ENCODE measurements at regions not wholly inside any gene's neighbourhood (a gene's known extent, or its start where the extent isn't known, plus 50 kb on each side); places are given as distances from the start of the nearest gene placed in this dataset.

GRCh38 chr15:93543093-93543492, 454.1 kb upstream of the RGMA start:
- Histone ChIP-seq H3K4me1 (ENCODE audit: control insufficient read depth, insufficient read depth, low read length) (no peaks in the 10 kb centered on the region), H3K4me2 (ENCODE audit: low read length) (no peak overlapping the region), H3K9me3 (replicated peaks; ENCODE audit: low read length) (no peaks in the 10 kb centered on the region), H3K9ac (ENCODE audit: low read depth, low read length) (no peak overlapping the region), H3K36me3 (ENCODE audit: insufficient read depth, low read length) (no peaks in the 10 kb centered on the region), H3K27me3 (ENCODE audit: control insufficient read depth, insufficient read depth, low read length) (no peaks in the 10 kb centered on the region), H3K4me3 (ENCODE audit: low read length) (no peak overlapping the region)

- Histone ChIP-seq H3K27me3 (ENCODE audit: control insufficient read depth, insufficient read depth, low read length) (peaks cover 10% of the 10 kb centered on the region), H3K4me3 (ENCODE audit: low read length) (no peak overlapping the region), H3K36me3 (ENCODE audit: insufficient read depth, low read length) (no peaks in the 10 kb centered on the region), H3K9ac (ENCODE audit: low read depth, low read length) (no peak overlapping the region), H3K4me1 (ENCODE audit: control insufficient read depth, insufficient read depth, low read length) (no peaks in the 10 kb centered on the region), H3K4me2 (ENCODE audit: low read length) (no peak overlapping the region), H3K9me3 (replicated peaks; ENCODE audit: low read length) (no peaks in the 10 kb centered on the region)
Measured at GRCh38 chr15:93527374-93528050, 438.5 kb upstream of the RGMA start.

GRCh38 chr15:93524432-93524831, 435.4 kb upstream of the RGMA start:
- Histone ChIP-seq H3K4me1 (ENCODE audit: control insufficient read depth, insufficient read depth, low read length) (no peaks in the 10 kb centered on the region), H3K9ac (ENCODE audit: low read depth, low read length) (no peak overlapping the region), H3K27me3 (ENCODE audit: control insufficient read depth, insufficient read depth, low read length) (peaks cover 13% of the 10 kb centered on the region), H3K36me3 (ENCODE audit: insufficient read depth, low read length) (no peaks in the 10 kb centered on the region), H3K4me3 (ENCODE audit: low read length) (no peak overlapping the region), H3K4me2 (ENCODE audit: low read length) (no peak overlapping the region), H3K9me3 (replicated peaks; ENCODE audit: low read length) (no peaks in the 10 kb centered on the region)

- no peak overlapping the region for H3K4me2 ChIP-seq (ENCODE audit: low read length)
- H3K4me1 ChIP-seq (ENCODE audit: control insufficient read depth, insufficient read depth, low read length) = no peaks in the 10 kb centered on the region
- H3K36me3 ChIP-seq (ENCODE audit: insufficient read depth, low read length) = no peaks in the 10 kb centered on the region
- no peak overlapping the region for H3K4me3 ChIP-seq (ENCODE audit: low read length)
- no peaks in the 10 kb centered on the region for H3K9me3 ChIP-seq (replicated peaks; ENCODE audit: low read length)
- no peak overlapping the region for H3K9ac ChIP-seq (ENCODE audit: low read depth, low read length)
- H3K27me3 ChIP-seq (ENCODE audit: control insufficient read depth, insufficient read depth, low read length) = peaks cover 7% of the 10 kb centered on the region
Measured at GRCh38 chr15:93523481-93523880, 434.5 kb upstream of the RGMA start.

GRCh38 chr15:93520206-93520605, 431.2 kb upstream of the RGMA start:
- H3K9ac ChIP-seq (ENCODE audit: low read depth, low read length) = no peak overlapping the region
- H3K36me3 ChIP-seq (ENCODE audit: insufficient read depth, low read length) = no peaks in the 10 kb centered on the region
- no peaks in the 10 kb centered on the region for H3K9me3 ChIP-seq (replicated peaks; ENCODE audit: low read length)
- H3K4me1 ChIP-seq (ENCODE audit: control insufficient read depth, insufficient read depth, low read length) = no peaks in the 10 kb centered on the region
- H3K27me3 ChIP-seq (ENCODE audit: control insufficient read depth, insufficient read depth, low read length) = peaks cover 7% of the 10 kb centered on the region
- H3K4me3 ChIP-seq (ENCODE audit: low read length) = no peak overlapping the region
- H3K4me2 ChIP-seq (ENCODE audit: low read length) = no peak overlapping the region

- H3K4me1 ChIP-seq (ENCODE audit: control insufficient read depth, insufficient read depth, low read length) = no peaks in the 10 kb centered on the region
- H3K4me2 ChIP-seq (ENCODE audit: low read length) = no peak overlapping the region
- H3K27me3 ChIP-seq (ENCODE audit: control insufficient read depth, insufficient read depth, low read length) = peaks cover 7% of the 10 kb centered on the region
- H3K9ac ChIP-seq (ENCODE audit: low read depth, low read length) = no peak overlapping the region
- no peaks in the 10 kb centered on the region for H3K36me3 ChIP-seq (ENCODE audit: insufficient read depth, low read length)
- no peak overlapping the region for H3K4me3 ChIP-seq (ENCODE audit: low read length)
- H3K9me3 ChIP-seq (replicated peaks; ENCODE audit: low read length) = no peaks in the 10 kb centered on the region
Measured at GRCh38 chr15:93519599-93519998, 430.6 kb upstream of the RGMA start.

- Histone ChIP-seq H3K4me3 (ENCODE audit: low read length) (no peak overlapping the region), H3K36me3 (ENCODE audit: insufficient read depth, low read length) (no peaks in the 10 kb centered on the region), H3K9me3 (replicated peaks; ENCODE audit: low read length) (no peaks in the 10 kb centered on the region), H3K4me2 (ENCODE audit: low read length) (no peak overlapping the region), H3K9ac (ENCODE audit: low read depth, low read length) (no peak overlapping the region), H3K27me3 (ENCODE audit: control insufficient read depth, insufficient read depth, low read length) (peaks cover 4% of the 10 kb centered on the region), H3K4me1 (ENCODE audit: control insufficient read depth, insufficient read depth, low read length) (no peaks in the 10 kb centered on the region)
Measured at GRCh38 chr15:93517176-93517575, 428.2 kb upstream of the RGMA start.

- Histone ChIP-seq H3K9me3 (replicated peaks; ENCODE audit: low read length) (no peaks in the 10 kb centered on the region), H3K9ac (ENCODE audit: low read depth, low read length) (no peak overlapping the region), H3K27me3 (ENCODE audit: control insufficient read depth, insufficient read depth, low read length) (peaks cover 4% of the 10 kb centered on the region), H3K4me2 (ENCODE audit: low read length) (no peak overlapping the region), H3K4me1 (ENCODE audit: control insufficient read depth, insufficient read depth, low read length) (no peaks in the 10 kb centered on the region), H3K36me3 (ENCODE audit: insufficient read depth, low read length) (no peaks in the 10 kb centered on the region), H3K4me3 (ENCODE audit: low read length) (no peak overlapping the region)
Measured at GRCh38 chr15:93515256-93516051, 426.4 kb upstream of the RGMA start.

- no peak overlapping the region for H3K9ac ChIP-seq (ENCODE audit: low read depth, low read length)
- H3K36me3 ChIP-seq (ENCODE audit: insufficient read depth, low read length) = no peaks in the 10 kb centered on the region
- no peak overlapping the region for H3K4me2 ChIP-seq (ENCODE audit: low read length)
- no peaks in the 10 kb centered on the region for H3K27me3 ChIP-seq (ENCODE audit: control insufficient read depth, insufficient read depth, low read length)
- H3K9me3 ChIP-seq (replicated peaks; ENCODE audit: low read length) = no peaks in the 10 kb centered on the region
- no peaks in the 10 kb centered on the region for H3K4me1 ChIP-seq (ENCODE audit: control insufficient read depth, insufficient read depth, low read length)
- H3K4me3 ChIP-seq (ENCODE audit: low read length) = no peak overlapping the region
Measured at GRCh38 chr15:93506646-93507045, 417.6 kb upstream of the RGMA start.

GRCh38 chr15:93505506-93505905, 416.5 kb upstream of the RGMA start:
- no peaks in the 10 kb centered on the region for H3K36me3 ChIP-seq (ENCODE audit: insufficient read depth, low read length)
- H3K4me1 ChIP-seq (ENCODE audit: control insufficient read depth, insufficient read depth, low read length) = no peaks in the 10 kb centered on the region
- H3K9me3 ChIP-seq (replicated peaks; ENCODE audit: low read length) = no peaks in the 10 kb centered on the region
- H3K4me2 ChIP-seq (ENCODE audit: low read length) = no peak overlapping the region
- no peak overlapping the region for H3K9ac ChIP-seq (ENCODE audit: low read depth, low read length)
- no peaks in the 10 kb centered on the region for H3K27me3 ChIP-seq (ENCODE audit: control insufficient read depth, insufficient read depth, low read length)
- no peak overlapping the region for H3K4me3 ChIP-seq (ENCODE audit: low read length)

- H3K4me2 ChIP-seq (ENCODE audit: low read length) = no peak overlapping the region
- H3K9me3 ChIP-seq (replicated peaks; ENCODE audit: low read length) = no peaks in the 10 kb centered on the region
- no peaks in the 10 kb centered on the region for H3K4me1 ChIP-seq (ENCODE audit: control insufficient read depth, insufficient read depth, low read length)
- no peak overlapping the region for H3K9ac ChIP-seq (ENCODE audit: low read depth, low read length)
- no peaks in the 10 kb centered on the region for H3K36me3 ChIP-seq (ENCODE audit: insufficient read depth, low read length)
- no peaks in the 10 kb centered on the region for H3K27me3 ChIP-seq (ENCODE audit: control insufficient read depth, insufficient read depth, low read length)
- no peak overlapping the region for H3K4me3 ChIP-seq (ENCODE audit: low read length)
Measured at GRCh38 chr15:93501946-93502345, 412.9 kb upstream of the RGMA start.

- H3K4me3 ChIP-seq (ENCODE audit: low read length) = no peak overlapping the region
- H3K4me2 ChIP-seq (ENCODE audit: low read length) = no peak overlapping the region
- H3K4me1 ChIP-seq (ENCODE audit: control insufficient read depth, insufficient read depth, low read length) = no peaks in the 10 kb centered on the region
- H3K27me3 ChIP-seq (ENCODE audit: control insufficient read depth, insufficient read depth, low read length) = no peaks in the 10 kb centered on the region
- no peak overlapping the region for H3K9ac ChIP-seq (ENCODE audit: low read depth, low read length)
- no peaks in the 10 kb centered on the region for H3K9me3 ChIP-seq (replicated peaks; ENCODE audit: low read length)
- H3K36me3 ChIP-seq (ENCODE audit: insufficient read depth, low read length) = no peaks in the 10 kb centered on the region
Measured at GRCh38 chr15:93500155-93500554, 411.1 kb upstream of the RGMA start.
